GM19328 (cell line): ENCODE measurements at regions not wholly inside any gene's neighbourhood (a gene's known extent, or its start where the extent isn't known, plus 50 kb on each side); places are given as distances from the start of the nearest gene placed in this dataset.
A peak's percentile ranks its signal among the peaks of the same experiment; 100 is the strongest.

Experiments
- ATAC-seq: cut with Tn5 transposase; IDR thresholded peaks from one replicate; pipeline ENCODE4 v1.9.1; 2021; ENCODE audit warnings: mild to moderate bottlenecking, moderate library complexity; ENCODE audit not compliant: unreplicated experiment

GRCh38 chr20:39855056-39855455 is 834.0 kb downstream of the MAFB start:
- no peak for ATAC-seq

- ATAC-seq, result no peak
These were observed 835.4 kb downstream of the MAFB start for GRCh38 chr20:39853636-39854035.

DNA sequence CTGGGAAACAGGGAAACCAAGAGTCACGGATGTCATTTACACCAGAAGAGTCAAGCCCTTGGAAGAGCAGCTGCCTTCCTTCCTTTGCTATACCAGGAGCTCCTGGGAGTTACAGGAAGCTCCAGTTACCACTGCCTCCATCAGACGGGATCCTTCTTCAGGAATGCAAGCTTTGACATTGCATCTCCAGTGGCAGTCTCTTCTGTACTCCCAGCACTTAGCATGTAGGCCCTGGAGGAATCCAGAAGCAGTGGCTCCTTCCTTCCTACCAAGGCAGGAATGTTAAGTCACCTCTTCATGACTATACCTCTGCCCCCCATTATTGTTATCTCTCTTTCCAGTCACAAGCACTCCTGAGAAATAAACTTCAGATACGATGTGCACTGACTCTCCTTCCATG is 836.0 kb downstream of the MAFB start:
- no peak for ATAC-seq

DNA sequence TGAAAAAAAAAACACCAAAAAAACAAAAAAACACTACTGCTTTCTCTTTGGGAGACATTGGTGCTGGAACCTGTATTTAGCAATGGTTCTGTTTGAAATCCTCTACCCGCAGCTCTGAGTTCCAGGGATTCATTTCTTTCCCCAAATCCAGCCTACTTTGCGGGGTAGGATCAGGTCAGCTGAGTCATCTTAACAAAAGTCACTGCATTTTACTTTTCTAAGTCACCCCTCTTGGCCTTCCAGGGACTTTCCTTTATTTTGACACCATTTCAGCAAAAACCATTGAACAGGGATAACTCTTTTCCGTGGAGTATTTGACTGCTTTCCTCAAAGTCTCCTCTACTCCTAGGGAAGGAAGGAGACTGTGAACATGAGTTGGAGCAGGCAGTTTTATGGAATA is 837.6 kb downstream of the MAFB start:
- no peak for ATAC-seq

GRCh38 chr20:39850821-39851330 is 838.2 kb downstream of the MAFB start:
- no peak for ATAC-seq

DNA sequence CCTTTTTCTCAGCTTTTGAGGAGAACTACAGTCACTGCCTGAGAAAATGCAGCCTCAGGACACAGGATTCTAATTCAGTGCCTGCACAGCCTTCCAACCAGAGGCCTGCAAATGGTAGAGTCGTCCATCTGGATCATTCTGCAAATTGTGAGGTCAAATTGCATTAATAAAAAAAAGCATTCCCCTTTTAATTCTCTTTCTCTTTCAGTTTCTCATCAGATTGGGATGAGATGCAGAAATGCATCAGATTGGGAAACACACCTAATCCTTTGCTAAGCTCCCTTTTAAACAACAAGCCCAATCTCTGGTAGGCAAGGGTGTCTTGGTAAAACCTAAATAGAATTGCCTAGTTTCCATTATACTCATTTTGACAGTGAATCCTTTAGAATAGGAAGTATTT is 838.8 kb downstream of the MAFB start:
- ATAC-seq, result no peak

GRCh38 chr20:39849664-39850063 is 839.4 kb downstream of the MAFB start:
- ATAC-seq, result no peak

- ATAC-seq, result no peak
These were observed 839.9 kb downstream of the MAFB start for GRCh38 chr20:39849171-39849570.

DNA sequence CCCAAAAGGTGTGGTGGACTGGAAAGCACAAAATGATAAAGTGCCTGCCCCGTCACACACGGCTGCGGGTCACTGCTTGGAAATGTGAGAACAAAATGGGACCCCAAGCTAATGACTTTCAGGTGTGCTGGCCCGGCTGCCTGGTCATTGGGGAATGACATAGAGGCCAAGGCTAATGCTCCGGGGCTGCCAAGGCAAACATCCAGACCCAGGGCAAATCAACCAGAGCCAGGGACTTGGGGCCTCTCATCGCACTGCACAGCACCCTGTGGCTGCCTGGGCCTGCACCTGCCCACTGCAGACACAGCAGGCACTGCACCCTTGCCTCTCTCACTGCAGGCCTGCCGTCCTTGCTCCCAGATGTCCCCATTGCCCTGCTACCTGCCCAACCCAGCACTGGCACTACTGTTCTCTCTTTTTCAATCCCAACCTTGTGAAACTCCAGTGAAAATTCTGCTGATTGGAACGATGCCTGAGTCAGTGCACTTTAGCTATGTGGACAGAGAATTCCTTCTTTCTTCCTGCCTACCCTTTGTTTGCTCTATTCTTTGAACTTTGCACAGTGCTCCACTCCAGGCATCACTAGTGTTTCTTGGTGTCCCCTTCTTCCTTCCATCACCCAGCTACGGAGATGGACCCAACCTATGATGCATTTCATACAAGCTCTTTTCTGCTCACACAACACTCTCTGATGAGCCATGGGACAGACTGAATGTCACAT is 849.5 kb downstream of the MAFB start:
- ATAC-seq, result no peak

DNA sequence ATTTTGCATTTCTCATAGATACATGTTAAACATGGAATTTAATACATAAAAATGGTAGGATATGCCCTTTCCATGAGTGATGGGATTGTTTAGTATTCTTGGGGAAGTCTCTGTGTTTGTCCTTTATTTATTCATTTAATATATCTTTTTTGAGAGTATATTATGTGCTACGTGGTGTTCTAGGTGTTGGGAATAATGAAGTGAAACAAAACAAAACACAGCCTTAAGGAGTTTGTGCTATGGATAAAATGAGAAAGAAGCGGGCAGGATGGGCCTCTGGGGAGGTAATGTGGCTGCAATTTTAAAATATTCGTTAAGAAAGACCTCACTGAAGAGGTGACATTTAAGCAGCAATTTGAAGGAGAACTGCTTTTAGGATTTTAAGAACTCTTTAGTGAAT is 851.5 kb downstream of the MAFB start:
- ATAC-seq, result no peak

- no peak for ATAC-seq
These were observed 853.8 kb downstream of the MAFB start for GRCh38 chr20:39835130-39835842.

DNA sequence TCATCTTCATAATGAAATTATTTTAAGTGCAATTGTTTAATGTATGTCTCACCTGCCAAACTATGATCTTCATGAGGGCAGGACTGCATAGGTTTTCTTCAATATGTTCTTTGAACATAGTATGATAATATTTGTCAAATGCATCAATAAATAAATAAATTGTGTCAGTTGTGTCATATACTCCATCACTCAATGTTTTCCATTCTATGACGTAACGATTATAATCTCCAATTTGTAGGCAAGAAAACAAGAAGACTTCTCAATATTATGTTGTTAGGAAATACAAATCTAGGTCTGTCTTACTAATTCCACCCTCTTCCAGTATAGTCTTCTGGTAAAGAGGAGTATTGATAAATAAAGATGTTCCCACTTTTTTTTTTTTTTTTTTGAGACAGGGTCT is 858.1 kb downstream of the MAFB start:
- ATAC-seq, result no peak

- ATAC-seq, result peak; percentile 76
These were observed 859.4 kb downstream of the MAFB start for GRCh38 chr20:39829661-39830060.

GRCh38 chr20:39829256-39829655 is 859.8 kb downstream of the MAFB start:
- no peak for ATAC-seq

DNA sequence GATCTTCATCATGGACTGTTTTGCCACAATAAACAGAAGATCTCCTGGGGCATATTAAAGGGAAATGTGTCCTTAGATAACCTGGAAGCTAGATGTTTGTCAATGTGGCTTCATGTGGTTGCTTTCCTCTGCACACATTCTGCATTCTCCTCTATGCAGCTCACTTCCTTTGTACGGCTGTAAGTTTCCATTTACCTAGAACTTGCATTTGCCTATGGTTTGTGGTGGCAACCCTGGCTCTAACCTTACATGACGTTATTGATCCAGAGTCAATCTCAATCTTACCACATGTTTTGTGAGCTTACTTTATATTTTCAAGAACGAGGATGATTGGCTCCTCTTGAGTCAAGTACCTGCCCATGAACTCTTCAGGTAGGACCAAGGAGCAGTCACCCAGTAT is 863.1 kb downstream of the MAFB start:
- ATAC-seq, result peak; percentile 50

GRCh38 chr20:39825524-39825923 is 863.4 kb downstream of the DHX35 start:
- ATAC-seq, result no peak

DNA sequence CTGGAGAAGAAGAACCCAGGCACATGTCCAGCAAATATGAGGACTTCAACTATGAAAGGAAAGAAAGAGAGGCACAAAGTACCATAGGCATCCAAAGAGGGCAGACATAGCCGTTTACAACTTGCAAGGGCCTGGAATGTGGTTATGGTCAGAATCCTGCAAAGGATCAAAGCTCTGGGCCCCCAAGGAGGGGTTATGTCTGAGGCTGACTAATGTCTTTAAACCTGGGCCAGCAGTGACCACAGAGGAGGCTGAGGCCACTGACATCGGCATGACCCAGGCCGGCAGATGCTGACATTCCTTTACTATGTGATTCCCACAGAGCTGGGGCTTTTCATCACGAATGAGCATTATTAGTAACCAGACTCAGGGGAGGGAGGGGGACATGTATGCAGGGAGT is 861.1 kb downstream of the DHX35 start:
- no peak for ATAC-seq

DNA sequence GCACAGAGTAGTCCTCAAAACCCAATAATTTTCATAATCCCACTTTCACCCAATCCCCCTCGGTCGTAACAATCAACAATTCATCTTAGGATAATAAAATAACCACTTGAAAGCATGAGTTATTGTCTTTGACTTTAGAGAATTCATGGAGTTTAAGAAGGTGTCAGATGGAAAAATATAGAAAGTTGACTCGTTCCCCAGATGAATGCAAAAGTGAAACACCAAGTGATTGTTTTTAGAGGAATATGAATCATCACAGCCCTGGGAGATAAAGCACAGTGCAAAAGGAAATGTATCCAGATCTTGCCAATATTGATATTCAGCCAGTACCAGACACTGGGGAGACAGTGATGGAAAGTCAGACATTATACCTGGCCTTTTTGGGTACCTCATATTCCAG is 860.5 kb downstream of the DHX35 start:
- no peak for ATAC-seq

GRCh38 chr20:39813190-39813829 is 851.2 kb downstream of the DHX35 start:
- no peak for ATAC-seq

DNA sequence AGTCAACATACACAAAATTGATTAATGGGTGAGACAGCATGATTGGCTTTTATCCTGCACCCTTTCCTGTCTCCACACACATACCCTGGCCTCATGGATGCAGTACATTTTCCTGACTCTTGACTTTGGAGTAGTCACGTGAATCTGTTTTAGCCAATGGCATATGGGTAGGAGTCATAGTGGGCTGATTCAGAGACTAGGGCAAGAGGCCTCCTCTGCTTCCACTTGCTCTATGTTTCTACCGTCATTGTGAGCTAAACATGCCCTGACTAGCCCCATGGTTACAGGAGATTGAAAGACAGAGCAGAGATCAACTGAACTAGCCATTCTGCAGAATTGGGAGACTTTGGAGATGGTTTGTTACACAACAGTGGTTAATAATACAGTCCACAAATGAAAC is 850.0 kb downstream of the DHX35 start:
- no peak for ATAC-seq

GRCh38 chr20:39810309-39810708 is 848.2 kb downstream of the DHX35 start:
- ATAC-seq, result no peak

DNA sequence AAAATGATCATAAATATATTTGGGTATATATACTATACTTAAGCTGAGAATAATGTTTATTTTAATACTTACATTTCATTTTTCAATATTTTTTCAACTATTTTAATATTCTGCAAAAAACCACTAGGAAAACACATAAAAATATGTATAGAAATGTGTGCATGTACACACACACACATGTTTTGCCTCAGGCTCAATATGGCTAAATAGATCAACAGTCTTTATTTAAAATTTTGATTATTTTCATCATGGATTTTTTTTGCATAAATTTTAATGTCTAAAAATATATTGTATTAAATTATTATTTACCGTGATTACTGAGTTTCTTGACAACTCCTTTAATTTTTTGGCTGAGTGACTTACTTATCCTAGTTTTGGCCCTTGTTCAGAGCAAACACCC is 846.5 kb downstream of the DHX35 start:
- no peak for ATAC-seq
